Epithelial cell of esophagus (primary cell): ENCODE measurements at regions not wholly inside any gene's neighbourhood (a gene's known extent, or its start where the extent isn't known, plus 50 kb on each side); places are given as distances from the start of the nearest gene placed in this dataset.

Experiments
- DNase-seq: peaks from one replicate; pipeline ENCODE4 v3.0.0; 2010; ENCODE audit warnings: low read depth
- H3K4me3 ChIP-seq: 2 replicates; pipeline ENCODE4 v1.5.1; 2011; ENCODE audit warnings: mild to moderate bottlenecking, low read length, control low read depth
- TF ChIP-seq, protein P1 (sequence below): IDR thresholded peaks from 2 replicates; pipeline ENCODE4 v1.5.1; 2011; ENCODE audit warnings: low read depth, mild to moderate bottlenecking, low read length, control low read depth, inconsistent platforms; ENCODE audit not compliant: insufficient read depth; ENCODE audit errors: missing control alignments

- no peak overlapping the region for H3K4me3 ChIP-seq
- no peak for DNase-seq
- TF ChIP-seq, protein P1, sequence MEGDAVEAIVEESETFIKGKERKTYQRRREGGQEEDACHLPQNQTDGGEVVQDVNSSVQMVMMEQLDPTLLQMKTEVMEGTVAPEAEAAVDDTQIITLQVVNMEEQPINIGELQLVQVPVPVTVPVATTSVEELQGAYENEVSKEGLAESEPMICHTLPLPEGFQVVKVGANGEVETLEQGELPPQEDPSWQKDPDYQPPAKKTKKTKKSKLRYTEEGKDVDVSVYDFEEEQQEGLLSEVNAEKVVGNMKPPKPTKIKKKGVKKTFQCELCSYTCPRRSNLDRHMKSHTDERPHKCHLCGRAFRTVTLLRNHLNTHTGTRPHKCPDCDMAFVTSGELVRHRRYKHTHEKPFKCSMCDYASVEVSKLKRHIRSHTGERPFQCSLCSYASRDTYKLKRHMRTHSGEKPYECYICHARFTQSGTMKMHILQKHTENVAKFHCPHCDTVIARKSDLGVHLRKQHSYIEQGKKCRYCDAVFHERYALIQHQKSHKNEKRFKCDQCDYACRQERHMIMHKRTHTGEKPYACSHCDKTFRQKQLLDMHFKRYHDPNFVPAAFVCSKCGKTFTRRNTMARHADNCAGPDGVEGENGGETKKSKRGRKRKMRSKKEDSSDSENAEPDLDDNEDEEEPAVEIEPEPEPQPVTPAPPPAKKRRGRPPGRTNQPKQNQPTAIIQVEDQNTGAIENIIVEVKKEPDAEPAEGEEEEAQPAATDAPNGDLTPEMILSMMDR, result no peak
Observed at GRCh38 chr18:73992242-73993022, 155.2 kb downstream of the FBXO15 start.

- DNase-seq, result no peak
- H3K4me3 ChIP-seq, result no peak overlapping the region
- TF ChIP-seq, protein P1, result no peak
Observed at GRCh38 chr18:73991570-73991969, 156.1 kb downstream of the FBXO15 start.

GRCh38 chr18:73990258-73990657, 157.4 kb downstream of the FBXO15 start:
- TF ChIP-seq, protein P1, result no peak
- DNase-seq, result no peak
- no peak overlapping the region for H3K4me3 ChIP-seq

DNA sequence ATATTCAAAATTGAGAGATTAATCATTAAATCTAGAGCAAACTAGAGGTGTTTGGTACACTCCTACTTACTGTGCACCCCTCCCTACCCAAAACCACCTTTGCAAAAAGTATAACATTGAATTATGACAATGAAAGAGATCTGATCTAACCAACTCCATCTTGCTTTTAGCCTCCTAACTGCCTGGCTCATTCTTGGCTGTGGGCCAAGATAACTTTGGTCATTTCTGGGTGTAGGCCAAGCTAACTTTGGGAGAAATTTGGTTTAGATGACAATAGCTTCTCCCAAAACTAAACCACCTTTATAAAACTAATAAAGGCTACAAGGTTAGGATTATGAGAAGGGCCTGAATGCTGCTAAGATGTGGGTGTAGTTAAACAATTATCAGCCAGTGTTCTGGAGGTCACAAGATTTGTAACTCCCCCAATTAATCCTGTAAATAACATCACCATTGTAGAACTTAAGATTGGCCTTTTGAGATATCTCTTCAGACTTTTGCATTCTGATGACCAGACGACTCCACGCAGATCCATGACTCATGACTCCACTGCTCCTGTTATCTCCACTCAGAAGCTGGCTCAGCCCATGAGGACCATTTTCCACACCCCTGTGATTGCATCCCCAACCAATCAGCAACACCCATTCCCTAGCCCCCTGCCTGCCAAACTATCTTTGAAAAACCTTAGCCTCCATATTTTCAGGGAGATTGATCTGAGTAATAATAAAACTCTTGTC, 160.2 kb downstream of the FBXO15 start:
- DNase-seq, result no peak
- TF ChIP-seq, protein P1, result no peak
- H3K4me3 ChIP-seq, result no peak overlapping the region

- H3K4me3 ChIP-seq, result no peak overlapping the region
- TF ChIP-seq, protein P1, result no peak
- peak; percentile 37 for DNase-seq
Observed at GRCh38 chr18:73986711-73987110, 160.9 kb downstream of the FBXO15 start.

DNA sequence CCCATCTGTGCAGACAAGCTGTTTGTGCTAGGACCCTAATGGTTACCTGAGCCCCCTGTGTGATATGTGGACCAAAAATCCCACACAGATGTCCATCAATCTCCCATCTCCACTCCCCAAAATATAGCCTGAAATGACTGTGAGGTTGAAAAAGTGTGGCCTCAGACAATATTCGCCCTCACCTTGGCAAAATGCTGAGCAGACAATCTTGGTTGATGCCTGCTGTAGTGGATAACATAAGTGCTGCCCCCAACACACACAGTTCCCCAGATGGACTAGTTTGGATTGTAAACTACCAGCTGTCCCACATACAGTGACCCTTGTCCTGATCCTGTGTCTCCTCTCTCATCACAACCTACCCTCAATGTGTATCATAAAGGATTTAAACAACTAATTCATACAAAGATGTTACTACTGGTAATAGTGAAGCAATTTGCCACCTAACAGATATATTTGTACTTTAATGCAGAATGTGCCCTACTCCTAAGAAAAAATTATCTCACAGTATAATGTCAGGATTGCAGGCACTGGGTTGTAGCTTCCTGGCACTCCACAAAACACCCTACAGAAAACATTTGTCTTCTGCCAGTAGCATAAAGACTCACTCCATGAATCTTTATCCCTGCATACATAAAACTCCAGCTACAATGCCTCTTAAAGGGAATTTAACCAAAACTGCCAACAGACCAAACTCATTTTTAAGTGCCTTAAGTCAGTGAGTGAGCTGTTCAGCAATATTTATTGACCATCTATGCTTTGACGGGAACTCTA, 161.6 kb downstream of the FBXO15 start:
- no peak for DNase-seq
- no peak overlapping the region for H3K4me3 ChIP-seq
- TF ChIP-seq, protein P1, result no peak
